SU-DHL-6 (cell line): ENCODE measurements at regions not wholly inside any gene's neighbourhood (a gene's known extent, or its start where the extent isn't known, plus 50 kb on each side); places are given as distances from the start of the nearest gene placed in this dataset.

Experiments
- CTCF ChIP-seq: fragments of 200-600 bp; sonication (generic); IDR thresholded peaks from one replicate; pipeline ENCODE4 v1.5.1; 2017; ENCODE audit warnings: antibody characterized with exemption, mild to moderate bottlenecking, low read length, moderate library complexity; ENCODE audit not compliant: insufficient read depth, poor library complexity, severe bottlenecking
- EZH2phosphoT487 ChIP-seq: fragments of 200-600 bp; sonication (generic), shearing (Covaris generic); conservative IDR thresholded peaks from 2 replicates; pipeline ENCODE4 v1.6.1; 2018; ENCODE audit warnings: mild to moderate bottlenecking, antibody characterized with exemption, low read length, moderate library complexity, mixed read lengths

- TF ChIP-seq CTCF (no peak), EZH2phosphoT487 (no peak)
Measured at GRCh38 chr15:29554531-29554930, 267.7 kb downstream of the TJP1 start.
